LNCaP clone FGC (cell line): ENCODE measurements at regions not wholly inside any gene's neighbourhood (a gene's known extent, or its start where the extent isn't known, plus 50 kb on each side); places are given as distances from the start of the nearest gene placed in this dataset.

Source experiments
- DNase-seq: peaks from one replicate; pipeline ENCODE4 v3.0.0-alpha.2; 2011; ENCODE audit warnings: low read depth
- H3K4me3 ChIP-seq: 2 replicates; pipeline ENCODE4 v1.5.1; 2011; ENCODE audit warnings: mild to moderate bottlenecking, low read depth, low read length, control low read depth
- TF ChIP-seq, protein P1 (sequence below): IDR thresholded peaks from 2 replicates; pipeline ENCODE4 v1.5.1; 2012; ENCODE audit warnings: mild to moderate bottlenecking; ENCODE audit not compliant: control insufficient read depth, insufficient read depth; ENCODE audit errors: extremely low read depth

DNA sequence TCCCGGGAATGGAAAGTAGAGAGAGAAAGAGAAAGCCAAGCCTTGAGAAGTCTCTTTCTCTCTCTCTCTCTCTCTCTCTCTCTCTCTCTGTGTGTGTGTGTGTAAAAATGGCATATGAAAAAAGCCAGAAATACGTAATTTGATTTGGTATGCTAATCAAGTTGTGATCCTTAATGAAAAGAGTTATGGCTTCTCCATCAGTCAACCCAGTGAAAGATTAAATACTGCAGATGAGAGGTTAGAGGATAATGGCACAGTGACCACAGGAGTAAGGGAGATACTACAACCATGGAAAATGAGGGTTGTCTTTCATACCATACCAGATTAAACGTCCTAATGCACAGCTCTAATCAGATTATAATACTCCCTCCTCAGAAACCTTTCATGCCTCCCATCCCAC is 193.5 kb upstream of the SOX2 start:
- no peak for DNase-seq
- TF ChIP-seq, protein P1, sequence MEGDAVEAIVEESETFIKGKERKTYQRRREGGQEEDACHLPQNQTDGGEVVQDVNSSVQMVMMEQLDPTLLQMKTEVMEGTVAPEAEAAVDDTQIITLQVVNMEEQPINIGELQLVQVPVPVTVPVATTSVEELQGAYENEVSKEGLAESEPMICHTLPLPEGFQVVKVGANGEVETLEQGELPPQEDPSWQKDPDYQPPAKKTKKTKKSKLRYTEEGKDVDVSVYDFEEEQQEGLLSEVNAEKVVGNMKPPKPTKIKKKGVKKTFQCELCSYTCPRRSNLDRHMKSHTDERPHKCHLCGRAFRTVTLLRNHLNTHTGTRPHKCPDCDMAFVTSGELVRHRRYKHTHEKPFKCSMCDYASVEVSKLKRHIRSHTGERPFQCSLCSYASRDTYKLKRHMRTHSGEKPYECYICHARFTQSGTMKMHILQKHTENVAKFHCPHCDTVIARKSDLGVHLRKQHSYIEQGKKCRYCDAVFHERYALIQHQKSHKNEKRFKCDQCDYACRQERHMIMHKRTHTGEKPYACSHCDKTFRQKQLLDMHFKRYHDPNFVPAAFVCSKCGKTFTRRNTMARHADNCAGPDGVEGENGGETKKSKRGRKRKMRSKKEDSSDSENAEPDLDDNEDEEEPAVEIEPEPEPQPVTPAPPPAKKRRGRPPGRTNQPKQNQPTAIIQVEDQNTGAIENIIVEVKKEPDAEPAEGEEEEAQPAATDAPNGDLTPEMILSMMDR: no peak
- H3K4me3 ChIP-seq: no peak overlapping the region

DNA sequence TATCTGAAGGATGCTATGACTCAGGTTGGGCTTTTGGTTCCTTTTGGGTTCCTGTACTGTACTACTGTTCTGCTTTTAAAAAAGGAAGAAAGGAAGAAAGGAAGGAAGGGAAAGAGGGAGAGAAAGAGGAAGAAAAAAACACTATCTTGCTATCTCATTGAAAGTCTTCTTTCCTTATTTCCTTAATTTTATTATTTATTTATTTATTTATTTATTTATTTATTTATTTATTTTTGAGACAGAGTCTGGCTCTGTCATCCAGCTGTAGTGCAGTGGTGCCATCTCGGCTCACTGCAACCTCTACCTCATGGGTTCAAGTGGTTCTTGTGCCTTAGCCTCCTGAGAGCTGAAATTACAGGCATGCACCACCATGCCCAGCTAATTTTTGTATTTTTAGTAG is 198.9 kb upstream of the SOX2 start:
- no peak overlapping the region for H3K4me3 ChIP-seq
- TF ChIP-seq, protein P1: no peak
- DNase-seq: no peak

DNA sequence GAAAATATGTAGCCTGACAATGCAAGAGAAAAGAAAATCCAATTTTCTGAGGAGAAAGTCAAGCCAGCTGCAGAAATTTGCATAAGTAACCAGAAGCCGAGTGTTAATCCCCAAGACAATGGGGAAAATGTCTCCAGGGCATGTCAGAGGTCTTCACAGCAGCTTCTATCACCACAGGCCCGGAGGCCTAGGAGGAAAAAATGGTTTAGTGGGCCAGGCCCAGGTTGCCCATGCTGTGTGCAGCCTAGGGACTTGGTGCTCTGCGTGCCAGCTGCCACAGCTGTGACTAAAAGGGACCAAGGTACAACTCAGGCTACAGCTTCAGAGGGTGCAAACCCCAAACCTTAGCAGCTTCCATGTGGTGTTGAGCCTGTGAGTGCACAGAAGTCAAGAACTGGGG is 201.2 kb upstream of the SOX2 start:
- TF ChIP-seq, protein P1: no peak
- DNase-seq: no peak
- no peak overlapping the region for H3K4me3 ChIP-seq

DNA sequence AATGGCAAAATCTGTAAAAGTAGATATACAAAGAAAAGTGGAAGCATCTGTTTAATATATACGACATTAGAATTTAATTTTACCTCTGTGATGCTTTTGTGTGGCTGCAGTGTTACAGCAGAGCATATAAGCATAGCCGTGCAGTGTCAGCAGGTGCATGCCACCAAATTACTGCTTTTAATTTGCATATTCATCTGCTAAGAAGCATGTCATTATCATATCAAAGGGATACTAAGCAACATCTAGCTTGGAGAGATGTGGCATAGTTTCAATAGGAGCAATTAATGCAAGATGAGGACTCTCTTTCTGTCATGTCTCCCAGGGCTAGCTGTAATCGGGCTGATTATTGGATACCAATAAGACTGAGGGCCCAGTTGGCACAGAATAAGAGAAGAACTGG is 214.4 kb upstream of the SOX2 start:
- DNase-seq: no peak
- TF ChIP-seq, protein P1: no peak

DNA sequence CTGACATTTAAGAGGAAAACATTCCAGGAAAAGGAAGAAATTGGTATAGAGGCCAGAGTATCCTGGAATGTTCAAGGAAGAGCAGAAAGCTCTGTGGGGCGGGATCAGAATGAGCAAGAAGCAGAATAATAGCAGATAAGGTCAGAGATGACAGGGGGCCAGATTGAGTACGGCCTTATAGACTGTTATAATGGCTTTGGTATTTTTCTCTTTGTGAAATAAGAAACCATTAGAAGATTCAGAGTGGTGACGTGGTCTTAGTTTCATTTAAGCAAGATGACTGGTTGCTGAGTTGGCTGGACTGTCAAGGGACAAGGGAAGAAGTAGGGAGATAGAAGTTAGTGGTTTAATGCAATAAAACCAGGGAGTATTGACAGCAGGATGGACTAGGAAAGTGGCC is 218.3 kb upstream of the SOX2 start:
- no peak for DNase-seq

More for the DNA sequence above, 214.4 kb upstream of the SOX2 start:
- H3K4me3 ChIP-seq: no peak overlapping the region

DNA sequence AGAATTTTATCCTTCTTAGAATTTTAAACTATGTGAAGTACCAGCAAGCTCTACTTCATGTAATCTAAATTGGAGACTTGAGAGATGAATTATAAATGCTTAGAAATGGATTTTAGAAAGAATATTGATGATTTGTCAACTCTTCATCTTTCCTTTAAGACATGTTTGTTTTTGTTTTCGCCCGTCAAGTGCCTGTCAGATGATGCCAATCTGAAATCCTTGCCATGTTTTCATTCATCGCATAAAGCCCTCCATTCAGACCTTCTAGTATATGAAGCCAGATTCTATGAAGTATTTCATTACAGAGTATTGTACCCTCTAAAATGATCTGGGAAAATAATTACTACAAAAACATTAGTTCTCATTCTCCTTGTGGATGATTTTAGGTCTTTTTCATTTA is 223.2 kb upstream of the SOX2 start:
- no peak overlapping the region for H3K4me3 ChIP-seq
- no peak for DNase-seq
- TF ChIP-seq, protein P1: no peak

More for the DNA sequence above, 218.3 kb upstream of the SOX2 start:
- TF ChIP-seq, protein P1: no peak
- no peak overlapping the region for H3K4me3 ChIP-seq

DNA sequence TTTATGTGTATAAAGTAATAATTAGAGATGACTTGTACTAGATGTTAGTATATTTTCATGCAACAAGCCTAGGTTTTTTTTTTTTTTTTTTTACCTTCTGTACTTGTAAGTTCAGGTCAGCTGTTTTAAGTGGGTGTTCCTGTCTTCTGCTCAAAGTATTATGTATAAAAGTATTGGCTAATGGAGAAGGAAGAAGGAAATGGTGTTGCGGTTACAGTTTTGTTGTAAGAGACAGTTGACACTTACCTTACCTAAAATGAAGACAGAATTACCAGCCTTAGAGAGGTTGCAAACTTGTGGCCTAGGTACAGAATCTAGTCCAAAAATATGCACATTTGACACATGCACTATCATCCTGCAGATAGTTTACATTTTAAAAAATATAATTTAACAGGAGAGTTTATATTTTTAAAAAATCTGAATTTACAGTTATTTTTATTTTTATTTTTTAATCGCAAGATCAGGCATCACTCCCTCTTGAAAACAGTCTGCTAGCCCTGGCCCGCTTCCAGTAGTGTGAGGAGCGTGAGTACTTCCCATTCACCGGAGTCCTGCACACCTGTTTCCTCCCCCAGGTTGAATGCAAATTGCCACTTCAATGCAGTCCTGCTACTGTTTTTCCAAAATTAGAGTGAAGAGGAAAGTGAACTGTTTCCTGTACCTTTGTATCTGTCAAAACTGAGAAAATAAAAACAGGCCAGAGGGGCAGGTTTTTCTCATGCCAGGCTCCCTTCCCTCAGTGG is 224.3 kb upstream of the SOX2 start:
- TF ChIP-seq, protein P1: no peak
- DNase-seq: no peak
- H3K4me3 ChIP-seq: no peak overlapping the region
